ENCODE measurements at regions not wholly inside any gene's neighbourhood (a gene's known extent, or its start where the extent isn't known, plus 50 kb on each side); places are given as distances from the start of the nearest gene placed in this dataset.

- no peak overlapping the region for H3K27ac ChIP-seq (ENCODE audit: low read depth in 1 of 2, low read length in 1 of 2)
- WGBS, 2 donors = 94 to 95% methylated on average over 1 of the region's 1 CpG
- no peaks in the 10 kb centered on the region for H3K4me1 ChIP-seq (ENCODE audit: control insufficient read depth in 5 of 5, insufficient read depth in 5 of 5, low read length in 5 of 5)
- TF ChIP-seq, protein P1, sequence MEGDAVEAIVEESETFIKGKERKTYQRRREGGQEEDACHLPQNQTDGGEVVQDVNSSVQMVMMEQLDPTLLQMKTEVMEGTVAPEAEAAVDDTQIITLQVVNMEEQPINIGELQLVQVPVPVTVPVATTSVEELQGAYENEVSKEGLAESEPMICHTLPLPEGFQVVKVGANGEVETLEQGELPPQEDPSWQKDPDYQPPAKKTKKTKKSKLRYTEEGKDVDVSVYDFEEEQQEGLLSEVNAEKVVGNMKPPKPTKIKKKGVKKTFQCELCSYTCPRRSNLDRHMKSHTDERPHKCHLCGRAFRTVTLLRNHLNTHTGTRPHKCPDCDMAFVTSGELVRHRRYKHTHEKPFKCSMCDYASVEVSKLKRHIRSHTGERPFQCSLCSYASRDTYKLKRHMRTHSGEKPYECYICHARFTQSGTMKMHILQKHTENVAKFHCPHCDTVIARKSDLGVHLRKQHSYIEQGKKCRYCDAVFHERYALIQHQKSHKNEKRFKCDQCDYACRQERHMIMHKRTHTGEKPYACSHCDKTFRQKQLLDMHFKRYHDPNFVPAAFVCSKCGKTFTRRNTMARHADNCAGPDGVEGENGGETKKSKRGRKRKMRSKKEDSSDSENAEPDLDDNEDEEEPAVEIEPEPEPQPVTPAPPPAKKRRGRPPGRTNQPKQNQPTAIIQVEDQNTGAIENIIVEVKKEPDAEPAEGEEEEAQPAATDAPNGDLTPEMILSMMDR (IDR thresholded peaks at IDR 0.05; ENCODE audit: control extremely low read depth, extremely low read depth) = no peak
- DNase-seq = no peak
- no peaks in the 10 kb centered on the region for H3K9me3 ChIP-seq (ENCODE audit: control insufficient read depth in 4 of 4, insufficient read depth in 3 of 4, low read length in 3 of 4)
- no peaks in the 10 kb centered on the region for H3K27me3 ChIP-seq (ENCODE audit: control insufficient read depth in 3 of 3, insufficient read depth in 3 of 3, low read length in 2 of 3)
- H3K36me3 ChIP-seq (ENCODE audit: control insufficient read depth in 4 of 4, insufficient read depth in 4 of 4, low read length in 4 of 4) = no peaks in the 10 kb centered on the region
- H3K4me3 ChIP-seq = no peak overlapping the region
- no peak for ATAC-seq (ENCODE audit: insufficient read depth, low FRiP score)
- no peak overlapping the region for H3K9ac ChIP-seq (ENCODE audit: insufficient read depth in 1 of 2, low read length in 2 of 2)
Observed at GRCh38 chr5:103881560-103881959, 319.0 kb upstream of the NUDT12 start.

DNA sequence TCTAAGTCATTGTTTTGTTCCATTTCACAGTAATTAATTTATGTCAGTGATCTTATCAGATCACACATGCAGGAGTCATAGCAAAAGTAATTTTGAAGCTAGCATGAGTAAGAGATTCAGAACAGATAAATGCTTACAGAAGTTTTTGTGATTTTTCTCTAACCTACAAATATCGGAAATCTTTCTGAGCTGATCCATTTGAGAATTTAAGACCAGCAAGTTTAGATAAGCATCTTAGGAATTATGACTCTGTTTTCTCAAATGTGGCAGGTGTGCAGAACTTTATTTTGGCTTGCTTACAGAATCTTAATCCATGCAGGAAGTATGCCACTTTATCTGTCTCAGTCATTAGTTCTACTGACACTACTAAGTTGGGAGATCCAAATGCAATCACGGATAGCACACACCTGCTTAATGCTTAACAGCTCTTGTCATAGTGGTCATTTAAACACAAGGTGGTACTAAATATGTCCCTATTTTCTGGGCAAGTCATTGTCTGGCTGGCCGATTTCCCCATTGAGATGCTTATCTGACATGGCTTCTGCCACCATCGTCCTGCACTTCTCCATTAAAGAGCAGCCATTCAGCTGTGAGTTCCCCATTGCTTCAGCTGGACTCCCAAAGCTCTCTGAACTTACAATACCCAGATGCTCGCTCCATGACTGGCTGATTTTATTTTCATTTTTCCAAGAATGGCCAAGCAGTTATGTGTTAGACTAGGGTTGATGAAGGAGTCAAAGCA is 305.4 kb upstream of the NUDT12 start:
- WGBS, 2 donors = 69 to 72% methylated on average over 5 of the region's 5 CpGs
- no peak overlapping the region for H3K4me3 ChIP-seq

GRCh38 chr5:103866169-103866568 is 303.6 kb upstream of the NUDT12 start:
- H3K9me3 ChIP-seq (ENCODE audit: control insufficient read depth in 4 of 4, insufficient read depth in 3 of 4, low read length in 3 of 4) = no peaks in the 10 kb centered on the region
- no peaks in the 10 kb centered on the region for H3K4me1 ChIP-seq (ENCODE audit: control insufficient read depth in 5 of 5, insufficient read depth in 5 of 5, low read length in 5 of 5)
- no peaks in the 10 kb centered on the region for H3K27me3 ChIP-seq (ENCODE audit: control insufficient read depth in 3 of 3, insufficient read depth in 3 of 3, low read length in 2 of 3)
- WGBS, 2 donors = 83 to 89% methylated on average over 1 of the region's 1 CpG
- H3K4me3 ChIP-seq = no peak overlapping the region
- H3K27ac ChIP-seq (ENCODE audit: low read depth in 1 of 2, low read length in 1 of 2) = no peak overlapping the region
- TF ChIP-seq, protein P1 (IDR thresholded peaks at IDR 0.05; ENCODE audit: control extremely low read depth, extremely low read depth) = no peak
- DNase-seq = no peak
- no peak overlapping the region for H3K9ac ChIP-seq (ENCODE audit: insufficient read depth in 1 of 2, low read length in 2 of 2)
- H3K36me3 ChIP-seq (ENCODE audit: control insufficient read depth in 4 of 4, insufficient read depth in 4 of 4, low read length in 4 of 4) = no peaks in the 10 kb centered on the region
- no peak for ATAC-seq (ENCODE audit: insufficient read depth, low FRiP score)

More for the DNA sequence above, 305.4 kb upstream of the NUDT12 start:
- DNase-seq (no peak), ATAC-seq (ENCODE audit: insufficient read depth, low FRiP score) (no peak)
- no peaks in the 10 kb centered on the region for H3K4me1 ChIP-seq (ENCODE audit: control insufficient read depth in 5 of 5, insufficient read depth in 5 of 5, low read length in 5 of 5)
- H3K9me3 ChIP-seq (ENCODE audit: control insufficient read depth in 4 of 4, insufficient read depth in 3 of 4, low read length in 3 of 4) = no peaks in the 10 kb centered on the region
- TF ChIP-seq, protein P1 (IDR thresholded peaks at IDR 0.05; ENCODE audit: control extremely low read depth, extremely low read depth) = no peak
- H3K27ac ChIP-seq (ENCODE audit: low read depth in 1 of 2, low read length in 1 of 2) = no peak overlapping the region
- no peaks in the 10 kb centered on the region for H3K27me3 ChIP-seq (ENCODE audit: control insufficient read depth in 3 of 3, insufficient read depth in 3 of 3, low read length in 2 of 3)
- no peaks in the 10 kb centered on the region for H3K36me3 ChIP-seq (ENCODE audit: control insufficient read depth in 4 of 4, insufficient read depth in 4 of 4, low read length in 4 of 4)
- H3K9ac ChIP-seq (ENCODE audit: insufficient read depth in 1 of 2, low read length in 2 of 2) = no peak overlapping the region

GRCh38 chr5:103862398-103862797 is 299.8 kb upstream of the NUDT12 start:
- H3K4me3 ChIP-seq = no peak overlapping the region
- no peaks in the 10 kb centered on the region for H3K9me3 ChIP-seq (ENCODE audit: control insufficient read depth in 4 of 4, insufficient read depth in 3 of 4, low read length in 3 of 4)
- H3K27me3 ChIP-seq (ENCODE audit: control insufficient read depth in 3 of 3, insufficient read depth in 3 of 3, low read length in 2 of 3) = no peaks in the 10 kb centered on the region
- no peaks in the 10 kb centered on the region for H3K4me1 ChIP-seq (ENCODE audit: control insufficient read depth in 5 of 5, insufficient read depth in 5 of 5, low read length in 5 of 5)
- DNase-seq (no peak), ATAC-seq (ENCODE audit: insufficient read depth, low FRiP score) (no peak)
- no peaks in the 10 kb centered on the region for H3K36me3 ChIP-seq (ENCODE audit: control insufficient read depth in 4 of 4, insufficient read depth in 4 of 4, low read length in 4 of 4)
- H3K9ac ChIP-seq (ENCODE audit: insufficient read depth in 1 of 2, low read length in 2 of 2) = no peak overlapping the region
- TF ChIP-seq, protein P1 (IDR thresholded peaks at IDR 0.05; ENCODE audit: control extremely low read depth, extremely low read depth) = no peak
- H3K27ac ChIP-seq (ENCODE audit: low read depth in 1 of 2, low read length in 1 of 2) = no peak overlapping the region
- 86% methylated on average over 3 of the region's 3 CpGs for WGBS, 2 donors
